H1 (cell line): ENCODE measurements at regions not wholly inside any gene's neighbourhood (a gene's known extent, or its start where the extent isn't known, plus 50 kb on each side); places are given as distances from the start of the nearest gene placed in this dataset.

Source experiments
- CTCF ChIA-PET: fragments of 300-600 bp; sonication (Branson Sonifier 250); formaldehyde crosslinking; loops from one replicate; lab custom pipeline; 2021; ENCODE audit not compliant: partially characterized antibody; lab: Charles Lee
- POLR2A ChIA-PET: fragments of 300-600 bp; sonication (Branson Sonifier 250); formaldehyde crosslinking; loops from one replicate; lab custom pipeline; 2021; ENCODE audit warnings: inconsistent platforms; ENCODE audit not compliant: partially characterized antibody; lab: Charles Lee
- DNase-seq, 2 experiments: peaks; one replicate each; pipeline versions ENCODE4 v3.0.0 to v3.0.0-alpha.2; 2010 to 2022; ENCODE audit warnings: low spot score in 2 of 2, low read depth in 1 of 2, mixed read lengths in 1 of 2
- FAIRE-seq: peaks from 2 replicates; lab custom pipeline; 2011; peaks lifted over from hg19 to GRCh38; lab: Jason Lieb, UNC
- H2AFZ ChIP-seq: 2 replicates; pipeline ENCODE4 v1.8.1; 2012; ENCODE audit warnings: low read length, inconsistent platforms
- H2AK5ac ChIP-seq: 2 replicates; pipeline ENCODE4 v1.6.1; 2013; ENCODE audit warnings: low read depth, low read length
- H2BK120ac ChIP-seq: replicated peaks from 2 replicates; pipeline ENCODE3; 2013; ENCODE audit warnings: low read depth, low read length, inconsistent platforms
- H2BK12ac ChIP-seq: 2 replicates; pipeline ENCODE4 v1.6.1; 2013; ENCODE audit warnings: low read depth, low read length
- H2BK15ac ChIP-seq: 2 replicates; pipeline ENCODE4 v1.6.1; 2013; ENCODE audit warnings: low read length
- H2BK20ac ChIP-seq: 2 replicates; pipeline ENCODE4 v1.6.1; 2013; ENCODE audit warnings: low read length
- H2BK5ac ChIP-seq: 2 replicates; pipeline ENCODE4 v1.6.1; 2013; ENCODE audit warnings: low read depth, low read length
- H3K14ac ChIP-seq: 2 replicates; pipeline ENCODE4 v1.6.1; 2013; ENCODE audit warnings: inconsistent platforms; ENCODE audit not compliant: insufficient read length
- H3K18ac ChIP-seq: 2 replicates; pipeline ENCODE4 v1.6.1; 2013; ENCODE audit warnings: low read length; ENCODE audit errors: extremely low read depth
- H3K23ac ChIP-seq: 2 replicates; pipeline ENCODE4 v1.6.1; 2013; ENCODE audit warnings: inconsistent platforms; ENCODE audit not compliant: insufficient read length
- H3K23me2 ChIP-seq: 2 replicates; pipeline ENCODE4 v1.6.1; 2013; ENCODE audit warnings: low read depth, low read length
- H3K27ac ChIP-seq: 2 replicates; pipeline ENCODE4 v1.6.1; 2011; ENCODE audit warnings: low read depth, low read length, inconsistent platforms
- H3K27me3 ChIP-seq, 4 experiments: replicated peaks in 1 of 4; 1 replicate in 1 of 4; 2 replicates in 3 of 4; pipeline versions ENCODE4 v1.6.1 to v1.8.1; 2011 to 2013; ENCODE audit warnings: low read length in 3 of 4, mild to moderate bottlenecking in 3 of 4, inconsistent platforms in 2 of 4, mixed read lengths in 2 of 4, moderate library complexity in 1 of 4; ENCODE audit not compliant: control insufficient read depth in 3 of 4, insufficient read depth in 3 of 4; ENCODE audit errors: extremely low read depth in 1 of 4
- H3K36me3 ChIP-seq, 4 experiments: 2 replicates each; pipeline versions ENCODE4 v1.6.1 to v1.8.1; 2011 to 2013; ENCODE audit warnings: mild to moderate bottlenecking in 4 of 4, low read length in 3 of 4, moderate library complexity in 2 of 4, control low read depth in 1 of 4, inconsistent platforms in 1 of 4; ENCODE audit not compliant: insufficient read depth in 4 of 4, control insufficient read depth in 2 of 4
- H3K4ac ChIP-seq: replicated peaks from 2 replicates; pipeline ENCODE3; 2013; ENCODE audit warnings: low read length, low read depth, mixed read lengths, inconsistent platforms; ENCODE audit not compliant: insufficient read length
- H3K4me1 ChIP-seq, 4 experiments: replicated peaks in 1 of 4; 1 replicate in 1 of 4; 2 replicates in 3 of 4; pipeline versions ENCODE4 v1.6.1 to v1.8.1; 2011 to 2013; ENCODE audit warnings: low read length in 3 of 4, inconsistent platforms in 2 of 4, mixed read lengths in 1 of 4; ENCODE audit not compliant: insufficient read depth in 4 of 4, control insufficient read depth in 3 of 4
- H3K4me2 ChIP-seq, 2 experiments: 2 replicates each; pipeline versions ENCODE4 v1.6.1 to v1.8.1; 2011 to 2013; ENCODE audit warnings: low read depth in 2 of 2, low read length in 2 of 2, control low read depth in 1 of 2, inconsistent platforms in 1 of 2, mild to moderate bottlenecking in 1 of 2; ENCODE audit not compliant: insufficient read depth in 1 of 2
- H3K4me3 ChIP-seq, 4 experiments: fragments of 200-600, 300-600 bp in 1 of 4; sonication (generic), shearing (Covaris generic), sonication (Bioruptor Twin) in 1 of 4; 2 replicates each; pipeline versions ENCODE4 v1.5.1 to v1.8.1; 2011 to 2016; ENCODE audit warnings: low read length in 4 of 4, low read depth in 3 of 4, control low read depth in 2 of 4, inconsistent platforms in 2 of 4, mild to moderate bottlenecking in 2 of 4, mixed read lengths in 1 of 4, moderate library complexity in 1 of 4; ENCODE audit not compliant: insufficient read depth in 2 of 4; ENCODE audit errors: extremely low read depth in 1 of 4
- H3K56ac ChIP-seq: replicated peaks from 2 replicates; pipeline ENCODE3; 2013; ENCODE audit warnings: low read depth, mild to moderate bottlenecking, mixed read lengths, low read length, inconsistent platforms; ENCODE audit not compliant: insufficient read length
- H3K79me1 ChIP-seq: 2 replicates; pipeline ENCODE4 v1.6.1; 2013; ENCODE audit warnings: low read depth, low read length, control low read depth
- H3K79me2 ChIP-seq, 2 experiments: 2 replicates each; pipeline versions ENCODE4 v1.6.1 to v1.8.1; 2012 to 2013; ENCODE audit warnings: low read length in 2 of 2, mild to moderate bottlenecking in 2 of 2, inconsistent platforms in 1 of 2; ENCODE audit not compliant: insufficient read depth in 2 of 2, control insufficient read depth in 1 of 2
- H3K9ac ChIP-seq, 4 experiments: replicated peaks in 1 of 4; 1 replicate in 1 of 4; 2 replicates in 3 of 4; pipeline versions ENCODE4 v1.6.1 to v1.8.1; 2011 to 2013; ENCODE audit warnings: low read depth in 3 of 4, low read length in 3 of 4, control low read depth in 2 of 4, mild to moderate bottlenecking in 2 of 4, moderate library complexity in 2 of 4, inconsistent platforms in 1 of 4; ENCODE audit errors: extremely low read depth in 1 of 4
- H3K9me3 ChIP-seq, 2 experiments: 2 replicates each; pipeline versions ENCODE4 v1.6.1 to v1.8.1; 2012 to 2013; ENCODE audit warnings: mild to moderate bottlenecking in 2 of 2, moderate library complexity in 2 of 2, control low read depth in 1 of 2, inconsistent platforms in 1 of 2, low read depth in 1 of 2, low read length in 1 of 2, mixed read lengths in 1 of 2; ENCODE audit not compliant: insufficient read depth in 2 of 2
- H4K20me1 ChIP-seq, 2 experiments: replicated peaks in 1 of 2; 2 replicates each; pipeline versions ENCODE3 to v1.8.1; 2011 to 2013; ENCODE audit warnings: inconsistent platforms in 2 of 2, low read length in 2 of 2, mild to moderate bottlenecking in 1 of 2; ENCODE audit not compliant: insufficient read depth in 2 of 2, control insufficient read depth in 1 of 2
- H4K5ac ChIP-seq: 2 replicates; pipeline ENCODE4 v1.6.1; 2013; ENCODE audit warnings: low read length, low read depth, mixed read lengths, inconsistent platforms; ENCODE audit not compliant: insufficient read length
- H4K8ac ChIP-seq: 2 replicates; pipeline ENCODE4 v1.8.0; 2013; ENCODE audit warnings: mild to moderate bottlenecking, moderate library complexity, low read length, inconsistent platforms; ENCODE audit not compliant: insufficient read depth; ENCODE audit errors: extremely low read depth
- H4K91ac ChIP-seq: replicated peaks from 2 replicates; pipeline ENCODE3; 2013; ENCODE audit warnings: low read length, mixed read lengths, inconsistent platforms; ENCODE audit not compliant: insufficient read length
- BCL11A ChIP-seq, 2 experiments: IDR thresholded peaks; one replicate each; pipeline ENCODE4 v1.6.1; 2011; ENCODE audit warnings: low read depth in 2 of 2, low read length in 2 of 2, mild to moderate bottlenecking in 2 of 2
- BRCA1 ChIP-seq: IDR thresholded peaks from 2 replicates; pipeline ENCODE4 v1.6.1; 2012; ENCODE audit warnings: low read depth, low read length, improper control_type of control experiment
- CHD2 ChIP-seq: IDR thresholded peaks from 2 replicates; pipeline ENCODE4 v1.6.1; 2012; ENCODE audit warnings: low read length, improper control_type of control experiment
- EZH2 ChIP-seq: fragments of 200-600 bp; sonication (generic); IDR thresholded peaks from 2 replicates; pipeline ENCODE4 v1.7.1; 2012; ENCODE audit warnings: low read depth, mild to moderate bottlenecking, moderate library complexity, low read length, inconsistent platforms; ENCODE audit not compliant: severe bottlenecking
- JUN ChIP-seq: IDR thresholded peaks from 2 replicates; pipeline ENCODE4 v1.6.1; 2011; ENCODE audit warnings: low read depth, mild to moderate bottlenecking, improper control_type of control experiment, low read length
- KDM4A ChIP-seq: IDR thresholded peaks from one replicate; pipeline ENCODE4 v1.7.1; 2012; ENCODE audit warnings: low read depth, mild to moderate bottlenecking, moderate library complexity, low read length, inconsistent platforms; ENCODE audit not compliant: severe bottlenecking
- KDM5A ChIP-seq: fragments of 200-600 bp; IDR thresholded peaks from 2 replicates; pipeline ENCODE4 v1.7.1; 2012; ENCODE audit warnings: mild to moderate bottlenecking, low read length, inconsistent platforms, mixed read lengths
- MAFK ChIP-seq: IDR thresholded peaks from 2 replicates; pipeline ENCODE4 v1.6.1; 2012; ENCODE audit warnings: low read depth, mild to moderate bottlenecking, improper control_type of control experiment, low read length
- POLR2A ChIP-seq, 2 experiments: IDR thresholded peaks; 1 replicate in 1 of 2; 2 replicates in 1 of 2; pipeline ENCODE4 v1.6.1; 2011; ENCODE audit warnings: low read depth in 2 of 2, low read length in 2 of 2, mild to moderate bottlenecking in 2 of 2; ENCODE audit errors: control extremely low read depth in 1 of 2
- POU5F1 ChIP-seq: IDR thresholded peaks from 2 replicates; pipeline ENCODE4 v1.6.1; 2011; ENCODE audit warnings: low read depth, mild to moderate bottlenecking, low read length, moderate library complexity
- SAP30 ChIP-seq: fragments of 300-600 bp; sonication (generic); IDR thresholded peaks from 2 replicates; pipeline ENCODE4 v1.7.1; 2012; ENCODE audit warnings: low read length, moderate library complexity, mild to moderate bottlenecking, inconsistent platforms; ENCODE audit not compliant: insufficient read depth, insufficient replicate concordance
- SRF ChIP-seq: IDR thresholded peaks from 2 replicates; pipeline ENCODE4 v1.6.1; 2011; ENCODE audit warnings: mild to moderate bottlenecking, low read depth, low read length, moderate library complexity
- SUZ12 ChIP-seq: fragments of 200-600 bp; sonication (generic); IDR thresholded peaks from 2 replicates; pipeline ENCODE4 v1.6.1; 2012; ENCODE audit warnings: mild to moderate bottlenecking, inconsistent platforms, low read length, moderate library complexity, mixed read lengths
- TCF12 ChIP-seq: IDR thresholded peaks from 2 replicates; pipeline ENCODE4 v1.6.1; 2011; ENCODE audit warnings: low read depth, mild to moderate bottlenecking, low read length
- YY1 ChIP-seq: IDR thresholded peaks from 2 replicates; pipeline ENCODE4 v1.6.1; 2011; ENCODE audit warnings: low read depth, mild to moderate bottlenecking, low read length
- WGBS, 2 experiments: shearing (Covaris generic) in 1 of 2; methylation state at CpG; one replicate each; pipeline versions ENCODE4 v1.1.6 to v1.1.7; 2013 to 2015; ENCODE audit warnings: low lambda C conversion rate in 2 of 2, mixed read lengths in 2 of 2, inconsistent platforms in 1 of 2, low coverage in 1 of 2, missing lambda C conversion rate in 1 of 2; ENCODE audit not compliant: insufficient replicate concordance in 2 of 2, insufficient coverage in 1 of 2, insufficient read length in 1 of 2; ENCODE audit errors: extremely low coverage in 1 of 2, missing lambda C conversion rate in 1 of 2; 5-methylcytosine and 5-hydroxymethylcytosine counted together
- TF ChIP-seq, protein P1 (sequence below): IDR thresholded peaks from 2 replicates; pipeline ENCODE4 v1.6.1; 2011; ENCODE audit warnings: low read depth, mild to moderate bottlenecking, low read length; ENCODE audit not compliant: insufficient read depth

DNA sequence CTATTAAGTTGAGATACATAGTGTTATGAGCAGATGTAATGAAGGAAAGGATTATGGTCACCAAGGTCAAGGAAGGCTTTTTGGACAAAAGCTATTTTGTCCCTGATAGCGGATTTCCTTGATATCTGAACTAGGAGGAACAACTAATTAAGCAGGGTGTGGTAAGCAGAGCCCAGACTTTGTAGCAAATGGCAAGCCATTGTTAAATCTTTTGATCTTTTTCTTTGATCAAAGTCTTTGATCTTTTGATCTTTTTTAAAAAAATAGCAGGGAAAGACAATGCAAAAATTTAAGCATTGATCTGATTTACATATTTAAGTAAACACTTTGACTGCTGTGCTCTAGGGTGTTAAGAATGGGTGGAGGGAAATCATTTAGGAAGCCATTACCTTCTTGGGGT, 1242.0 kb downstream of the MAT2B start:
- no peak overlapping the region for H3K23ac ChIP-seq
- WGBS, 2 experiments = 100% methylated on average over 1 of the region's 1 CpG; no CpG with 5 or more reads in 1 of the 2 experiments
- no peak overlapping the region for H3K9ac ChIP-seq
- no peak overlapping the region for H2AFZ ChIP-seq
- no peak overlapping the region for H3K27ac ChIP-seq
- H3K56ac ChIP-seq = no peak overlapping the region
- no peak overlapping the region for H2AK5ac ChIP-seq
- no peak overlapping the region for H3K4me2 ChIP-seq
- H3K9me3 ChIP-seq = no peaks in the 10 kb centered on the region
- no peak for FAIRE-seq
- no peak overlapping the region for H2BK15ac ChIP-seq
- H3K79me2 ChIP-seq = no peaks in the 10 kb centered on the region
- no peaks in the 10 kb centered on the region for H3K79me1 ChIP-seq
- no peak overlapping the region for H3K14ac ChIP-seq
- H2BK20ac ChIP-seq = no peak overlapping the region
- no peak overlapping the region for H2BK12ac ChIP-seq
- H3K23me2 ChIP-seq = no peaks in the 10 kb centered on the region
- ChIA-PET CTCF (interaction anchor here (0.7 kb wide), 1 partner anchor 22 kb away, joined by 3 read pairs; no protein-coding TSS in a partner anchor), POLR2A (no interaction called here)
- no peak overlapping the region for H4K91ac ChIP-seq
- DNase-seq = no peak
- no peaks in the 10 kb centered on the region for H3K27me3 ChIP-seq
- no peak overlapping the region for H4K8ac ChIP-seq
- H3K4me3 ChIP-seq = no peak overlapping the region
- H4K5ac ChIP-seq = no peak overlapping the region
- H3K18ac ChIP-seq = no peak overlapping the region
- no peaks in the 10 kb centered on the region for H3K4me1 ChIP-seq
- no peaks in the 10 kb centered on the region for H3K36me3 ChIP-seq
- no peak overlapping the region for H2BK120ac ChIP-seq
- H4K20me1 ChIP-seq = no peaks in the 10 kb centered on the region
- no peak overlapping the region for H2BK5ac ChIP-seq
- H3K4ac ChIP-seq = no peak overlapping the region
- TF ChIP-seq BRCA1 = no peak
- TF ChIP-seq KDM5A = no peak
- TF ChIP-seq MAFK = no peak
- TF ChIP-seq, protein P1, sequence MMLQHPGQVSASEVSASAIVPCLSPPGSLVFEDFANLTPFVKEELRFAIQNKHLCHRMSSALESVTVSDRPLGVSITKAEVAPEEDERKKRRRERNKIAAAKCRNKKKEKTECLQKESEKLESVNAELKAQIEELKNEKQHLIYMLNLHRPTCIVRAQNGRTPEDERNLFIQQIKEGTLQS = no peak
- TF ChIP-seq POU5F1 = no peak
- TF ChIP-seq KDM4A = no peak
- no peak for TF ChIP-seq BCL11A (IDR thresholded peaks at IDR 0.05; ENCODE audit: low read depth in 2 of 2, low read length in 2 of 2)
- TF ChIP-seq TCF12 = no peak
- no peak for TF ChIP-seq YY1
- no peak for TF ChIP-seq SAP30
- TF ChIP-seq EZH2 = no peak
- TF ChIP-seq POLR2A (IDR thresholded peaks at IDR 0.05; ENCODE audit: control extremely low read depth in 1 of 2, low read depth in 2 of 2, low read length in 2 of 2) = no peak
- no peak for TF ChIP-seq JUN
- TF ChIP-seq CHD2 = no peak
- no peak for TF ChIP-seq SRF
- TF ChIP-seq SUZ12 = no peak
